ENCODE measurements at regions not wholly inside any gene's neighbourhood (a gene's known extent, or its start where the extent isn't known, plus 50 kb on each side); places are given as distances from the start of the nearest gene placed in this dataset.

DNA sequence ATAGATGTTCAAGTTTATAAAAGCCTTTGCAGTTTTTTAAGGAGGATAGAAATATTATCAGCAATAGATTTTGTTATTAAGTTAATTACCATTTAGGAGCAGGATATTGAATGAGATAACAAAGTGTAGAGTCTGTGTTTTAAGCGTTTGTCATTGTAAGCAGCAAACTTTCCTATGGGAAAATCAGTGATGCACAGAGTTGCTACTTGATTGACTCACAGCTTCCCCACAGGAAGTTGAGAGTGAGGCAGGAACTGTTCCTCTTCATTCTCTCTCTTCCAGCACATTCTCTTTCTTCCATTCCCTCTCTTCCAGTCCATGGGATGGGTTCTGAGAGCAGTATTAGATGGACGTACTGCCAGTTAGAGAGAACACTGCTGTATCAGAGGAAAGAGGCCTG is 867.7 kb upstream of the AGA start:
- no peak for DNase-seq

DNA sequence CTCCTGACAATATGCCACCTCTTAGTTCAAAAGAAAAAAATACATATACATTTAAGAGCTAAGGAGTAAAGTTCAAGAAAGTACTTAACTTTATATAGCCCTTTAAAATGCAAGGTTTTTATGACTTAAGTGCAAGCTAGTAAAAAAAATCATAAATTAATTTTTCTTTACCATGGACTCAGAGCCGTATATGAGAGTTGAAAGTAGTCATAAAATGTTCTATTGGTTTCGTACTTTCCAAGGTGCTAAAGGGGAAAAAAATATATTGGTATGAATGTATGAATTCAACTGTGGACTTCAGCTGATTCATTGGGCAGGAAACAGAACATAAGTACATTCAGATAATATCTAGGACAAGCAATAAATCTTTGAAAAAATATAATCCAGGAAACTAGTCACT is 869.8 kb upstream of the AGA start:
- no peak for DNase-seq

DNA sequence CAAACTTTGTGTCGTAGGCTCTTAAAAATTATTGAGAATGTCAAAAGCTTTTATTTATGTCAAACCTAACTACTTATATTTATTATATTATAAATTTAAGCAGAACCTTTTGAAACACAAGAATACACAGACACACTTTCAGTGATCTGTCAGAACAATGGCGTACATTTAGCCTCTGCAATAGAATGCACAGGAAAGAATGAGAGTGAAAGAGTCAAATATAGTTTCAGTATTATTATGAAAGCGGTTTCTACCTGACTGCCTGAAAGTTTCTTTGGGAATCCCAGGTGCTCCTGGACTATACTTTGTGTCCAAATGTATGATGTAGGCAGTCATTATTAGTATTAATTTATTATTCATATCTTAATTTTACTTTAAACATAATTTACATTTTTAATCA is 872.0 kb upstream of the AGA start:
- no peak for DNase-seq

DNA sequence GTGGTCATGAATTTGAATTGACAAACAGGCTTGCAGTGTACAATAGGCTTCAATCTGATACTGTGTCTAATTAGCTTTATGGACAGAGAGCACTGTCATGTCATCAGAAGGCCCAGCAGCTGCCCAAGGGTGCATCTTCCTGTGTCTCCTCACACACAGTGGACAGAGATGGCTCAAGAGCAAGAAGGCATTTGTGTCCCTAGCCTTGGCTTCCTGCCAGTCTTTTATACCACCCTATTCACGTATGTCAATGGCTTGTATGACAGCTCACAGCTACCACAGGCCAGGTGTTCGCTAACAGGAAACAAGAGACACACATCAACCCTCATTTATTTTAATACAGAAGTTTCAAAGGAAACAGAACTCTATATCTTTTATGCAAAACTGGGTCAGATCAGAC is 874.0 kb upstream of the AGA start:
- DNase-seq, result no peak

DNA sequence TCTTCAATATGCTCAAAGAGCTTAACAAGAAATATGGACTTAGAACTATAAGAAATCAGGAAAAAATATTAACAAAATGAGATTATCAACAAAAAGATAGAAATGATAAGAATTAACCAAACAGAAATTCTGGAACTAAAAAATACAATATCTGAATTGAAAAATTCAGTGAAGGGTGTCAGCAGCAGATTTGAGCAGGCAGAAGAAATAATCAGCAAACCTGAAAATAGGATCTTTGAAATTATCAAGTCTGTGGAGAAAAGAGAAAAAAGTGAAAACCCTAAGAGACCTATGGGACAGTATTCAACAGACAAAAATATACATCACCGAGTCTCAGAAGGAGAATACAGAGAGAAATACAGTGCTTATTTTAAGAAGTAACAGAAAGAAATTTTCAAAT is 877.8 kb upstream of the AGA start:
- DNase-seq, result no peak

DNA sequence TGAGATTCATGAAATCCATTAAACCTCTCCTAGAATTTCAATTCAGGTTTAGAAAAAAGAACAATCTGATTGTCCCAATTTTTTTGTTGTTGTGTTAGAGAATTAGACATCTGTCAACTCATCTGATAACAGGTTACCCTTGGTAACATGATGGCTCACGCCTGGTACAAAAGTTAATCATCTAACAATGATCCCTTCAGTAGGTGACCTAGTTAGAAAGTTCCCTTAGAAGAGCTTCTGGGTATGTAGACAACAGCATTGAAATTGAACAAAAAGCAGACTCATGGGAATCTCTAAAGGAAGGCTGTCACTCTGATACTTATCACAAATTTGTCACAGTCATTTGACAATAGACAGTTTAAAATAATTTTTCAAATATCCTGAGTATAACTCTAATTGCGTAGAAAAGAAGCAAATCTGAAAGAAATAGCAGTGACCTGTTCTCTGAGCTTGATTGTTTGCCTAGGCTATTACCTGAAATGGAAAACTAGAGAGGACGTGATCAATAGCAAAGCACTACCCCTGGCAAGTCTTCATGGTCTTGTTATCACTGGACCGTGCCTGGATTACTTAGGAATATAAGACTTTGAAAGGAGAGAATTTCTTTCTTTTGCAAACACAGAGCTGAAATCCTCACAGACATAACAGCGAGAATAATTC is 880.4 kb upstream of the AGA start:
- no peak for DNase-seq

DNA sequence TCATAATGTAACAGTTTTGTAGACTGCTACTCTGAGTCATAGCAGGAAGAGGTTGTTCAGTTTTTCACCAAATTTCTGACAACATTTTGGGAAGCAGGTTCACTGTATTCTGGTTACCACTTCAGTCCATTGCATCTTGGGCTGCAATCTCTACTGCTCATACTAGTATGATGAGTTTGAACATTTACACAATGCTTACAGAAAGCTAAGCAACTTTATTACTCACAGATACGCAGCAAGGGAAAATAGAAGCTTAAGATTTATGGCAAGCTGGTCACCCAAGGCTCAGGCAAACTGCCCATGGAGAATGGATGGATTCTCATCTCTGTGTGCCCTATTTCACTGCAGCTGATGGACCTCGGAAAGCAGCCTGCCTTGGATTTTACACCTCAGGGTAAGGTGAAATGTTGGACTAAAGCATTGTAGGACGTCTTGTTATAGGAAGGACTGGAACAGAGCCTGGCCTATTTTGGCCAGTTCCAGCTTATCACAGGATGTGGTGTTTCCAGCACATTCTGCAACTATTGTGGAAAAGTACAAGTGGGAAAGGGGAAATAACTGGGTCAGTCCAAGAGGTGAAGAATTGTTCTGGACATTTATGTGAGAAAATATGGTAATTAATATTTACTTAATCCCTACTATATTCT is 887.1 kb upstream of the AGA start:
- no peak for DNase-seq

DNA sequence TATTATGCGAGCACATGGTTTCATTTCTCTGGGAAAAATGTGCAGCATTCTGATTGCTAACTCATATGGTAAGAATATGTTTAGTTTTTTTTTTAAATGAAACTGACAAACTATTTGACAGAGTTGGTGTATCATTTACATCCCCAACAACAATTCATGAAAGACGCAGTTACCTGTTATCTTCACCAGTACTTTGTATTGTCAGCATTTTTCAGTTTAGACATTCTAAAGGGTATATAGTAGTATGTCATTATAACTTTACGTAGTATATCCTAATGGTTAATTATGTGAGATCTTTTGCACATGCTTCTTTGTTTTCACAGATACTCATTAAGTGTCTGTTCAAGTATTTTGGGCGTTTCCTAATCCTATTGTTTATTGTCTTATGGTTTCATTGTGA is 891.1 kb upstream of the AGA start:
- no peak for DNase-seq

DNA sequence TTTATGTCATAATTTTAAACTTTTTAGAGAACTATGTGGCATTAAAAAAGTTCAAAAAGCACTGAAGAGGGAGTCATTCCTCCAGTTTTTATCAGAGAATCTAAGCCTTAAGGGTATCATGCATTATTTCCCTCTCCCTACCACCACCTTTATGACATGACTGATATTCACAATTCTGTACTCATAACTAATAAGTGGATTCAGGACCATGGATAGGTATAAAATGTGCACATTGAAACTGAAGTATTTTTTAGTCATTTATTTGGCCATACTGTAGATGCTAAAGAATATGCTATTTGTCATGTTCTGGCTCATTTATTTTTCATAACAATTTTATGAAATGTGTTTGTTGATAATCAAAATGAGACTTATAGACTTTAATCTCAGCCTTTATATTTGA is 897.5 kb upstream of the AGA start:
- no peak for DNase-seq

DNA sequence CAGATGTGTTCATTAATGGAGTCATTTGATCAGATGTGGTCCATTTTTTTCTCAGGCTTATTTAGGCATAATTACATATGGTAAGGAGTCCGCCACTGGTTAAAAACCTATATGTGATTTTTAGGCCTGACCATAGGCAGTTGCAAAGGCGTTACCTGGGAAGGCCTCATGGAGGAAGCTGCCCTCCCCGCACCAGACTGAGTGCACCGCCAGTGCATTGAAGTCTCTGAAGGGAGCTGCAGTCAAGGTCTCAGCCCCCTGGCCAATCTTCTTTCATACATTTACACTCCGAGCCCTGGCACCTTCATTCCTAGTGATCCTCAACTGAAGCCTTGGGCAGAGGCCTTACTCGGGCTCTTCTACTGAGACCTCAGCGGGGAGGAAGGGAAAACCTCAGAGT is 898.2 kb upstream of the AGA start:
- DNase-seq, result no peak

DNA sequence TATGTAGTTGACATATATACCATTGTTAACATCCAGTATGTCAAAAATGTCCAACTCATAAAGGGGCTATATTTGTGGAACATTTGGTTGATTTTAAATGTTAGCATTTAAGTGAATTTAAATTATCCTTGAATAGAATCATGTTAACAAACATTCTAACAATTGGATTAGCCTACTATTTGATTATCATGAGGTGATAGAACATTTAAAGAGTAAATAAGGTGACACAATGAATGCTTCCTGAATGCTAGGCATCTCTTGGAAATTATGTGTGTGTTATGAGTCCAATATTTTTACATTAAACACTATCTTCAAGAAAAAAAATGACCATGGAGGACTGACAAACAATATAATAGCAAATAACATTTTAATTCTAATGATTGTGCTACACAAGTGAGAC is 901.9 kb upstream of the AGA start:
- DNase-seq, result no peak

DNA sequence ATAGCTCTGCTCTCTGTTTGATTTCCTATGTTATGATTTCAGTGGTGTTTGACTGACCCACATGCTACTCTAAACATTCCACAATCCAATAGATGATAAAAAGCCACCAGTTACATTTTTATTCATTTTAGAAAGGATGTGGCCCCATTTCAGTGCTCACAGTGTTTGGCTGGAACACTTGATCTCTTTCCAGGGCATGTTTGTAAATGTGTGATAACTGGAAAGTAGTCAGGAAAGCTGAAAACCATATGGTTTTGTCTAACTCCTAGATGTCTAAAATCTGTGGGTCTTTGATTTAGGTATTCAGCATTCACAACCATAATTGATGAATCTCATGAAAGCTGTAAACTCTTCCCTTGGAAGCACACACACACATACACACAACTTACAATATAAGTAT is 904.9 kb upstream of the AGA start:
- DNase-seq, result no peak

DNA sequence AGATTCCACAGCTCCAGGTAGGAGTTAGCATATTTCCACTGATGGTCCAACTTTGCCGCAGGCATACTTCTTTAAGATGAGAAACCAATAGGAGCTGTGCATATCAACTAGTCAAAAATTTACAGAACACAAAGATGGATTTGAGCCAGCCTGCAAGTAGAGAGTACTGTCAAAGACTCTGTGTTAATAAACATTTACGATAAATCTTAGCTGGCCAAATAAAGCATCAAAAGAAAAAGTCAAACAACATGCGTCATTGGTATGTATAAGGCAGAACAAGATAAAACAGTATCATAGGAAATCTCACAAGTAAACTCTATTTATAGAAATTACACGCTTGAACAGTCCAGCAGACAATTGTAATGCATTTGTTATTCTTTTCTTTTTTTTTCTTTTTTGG is 907.4 kb upstream of the AGA start:
- no peak for DNase-seq

DNA sequence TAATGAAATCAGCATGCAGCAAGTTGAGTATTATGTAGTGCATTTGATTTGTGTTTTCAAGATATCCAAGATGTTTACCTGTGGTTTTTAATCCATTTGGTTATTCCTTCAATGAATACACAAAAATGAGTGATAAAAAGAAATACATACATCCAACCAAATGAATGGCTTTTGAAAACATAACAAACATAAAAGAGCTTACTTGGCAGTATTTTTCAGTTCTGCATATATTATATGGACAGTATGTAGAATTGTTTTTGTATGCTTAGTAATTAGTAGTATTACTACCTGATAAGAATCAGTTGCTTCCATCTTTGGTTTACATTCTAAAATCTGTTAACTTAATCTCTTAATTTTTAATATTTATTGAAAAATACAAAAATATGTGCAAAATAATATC is 908.9 kb upstream of the AGA start:
- no peak for DNase-seq

DNA sequence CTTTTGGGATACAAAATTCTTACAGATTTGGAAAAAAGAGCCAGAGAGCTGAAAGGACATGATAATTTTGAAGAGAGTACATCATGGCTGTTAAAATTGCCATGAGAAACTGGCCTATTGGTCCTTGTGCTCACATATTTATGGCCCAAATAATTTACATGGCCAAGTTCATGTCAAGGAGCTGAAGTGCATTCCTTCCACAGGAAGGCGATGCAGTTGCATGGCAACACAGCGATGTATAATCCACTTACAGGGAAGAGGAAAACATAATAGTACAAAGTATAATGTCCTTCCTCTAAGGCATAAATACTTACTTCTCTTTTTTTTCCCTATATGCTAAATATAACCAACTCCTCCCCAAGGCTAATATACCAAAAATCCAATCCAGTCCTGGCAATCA is 914.5 kb upstream of the AGA start:
- DNase-seq, result no peak

DNA sequence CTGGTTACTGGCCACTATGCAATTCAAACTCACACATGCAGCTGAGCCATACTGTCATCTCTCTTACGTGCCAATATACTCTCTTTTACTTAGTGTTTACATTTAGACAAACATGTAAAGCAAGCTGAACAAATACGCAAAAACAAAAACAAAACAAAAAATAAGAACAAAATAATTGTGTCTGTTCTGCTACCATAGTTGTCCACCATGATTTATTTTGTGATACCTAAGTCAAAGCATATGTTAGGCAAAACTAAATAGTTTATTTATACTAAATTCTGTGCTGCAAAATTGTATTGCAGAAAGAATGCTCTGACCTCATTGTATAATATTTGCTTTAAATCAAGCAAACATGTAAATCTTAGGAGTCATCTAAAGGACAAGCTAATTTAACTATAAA is 943.2 kb upstream of the AGA start:
- DNase-seq, result no peak

DNA sequence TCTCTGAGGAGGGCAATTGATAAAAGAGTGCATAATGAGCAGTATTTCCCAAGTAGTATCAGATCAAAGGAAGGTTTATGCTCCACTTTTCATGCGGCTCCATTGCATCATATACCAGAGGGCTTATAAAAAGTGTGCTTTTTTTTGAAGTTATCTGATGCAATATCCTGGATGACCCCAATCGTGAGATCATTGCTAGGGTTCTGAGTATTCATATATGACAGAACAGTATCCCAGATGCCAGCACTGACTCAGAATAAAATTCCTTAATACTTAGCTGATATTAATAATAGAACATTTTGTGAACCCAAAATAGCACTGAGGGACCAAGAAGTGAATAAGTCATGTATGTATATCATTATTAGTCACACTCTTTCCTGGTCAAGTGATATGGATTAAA is 945.5 kb upstream of the AGA start:
- DNase-seq, result no peak

DNA sequence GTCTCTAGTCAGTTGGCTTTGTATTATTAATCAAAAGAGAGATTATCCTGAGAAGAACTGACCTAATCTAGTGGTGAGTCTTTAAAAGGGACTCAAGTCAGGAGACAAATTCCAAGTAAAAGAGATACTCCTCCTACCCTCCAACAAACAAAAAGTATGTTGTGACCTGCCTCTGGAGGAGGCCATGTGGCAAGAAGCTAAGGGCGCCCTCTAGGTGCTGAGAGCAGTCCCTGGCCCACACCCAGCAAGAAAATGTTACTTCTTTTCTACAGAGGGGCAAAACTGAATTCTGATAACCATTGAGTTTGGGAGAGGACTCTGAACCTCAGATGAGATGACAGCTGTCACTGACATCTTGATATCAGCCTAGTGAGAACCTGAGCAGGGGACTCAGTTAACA is 953.6 kb upstream of the AGA start:
- DNase-seq, result no peak

DNA sequence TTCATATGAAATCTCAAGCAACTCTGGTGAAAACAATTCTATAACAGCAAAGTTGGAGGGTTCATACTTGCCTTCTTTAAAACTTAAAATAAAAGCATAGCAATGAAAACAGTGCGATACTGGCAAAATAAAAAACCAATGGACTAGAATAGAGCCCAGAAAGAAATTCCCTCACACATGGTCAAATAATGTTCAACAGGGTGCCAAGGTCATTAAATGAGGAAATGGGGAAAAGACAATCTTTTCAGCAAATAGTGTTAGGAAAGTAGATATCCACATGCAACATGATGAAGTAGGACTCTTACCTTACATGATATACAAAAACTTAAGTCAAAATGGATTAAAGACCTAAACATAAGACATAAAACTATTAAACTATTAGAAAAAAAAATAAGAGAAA is 970.2 kb upstream of the AGA start:
- no peak for DNase-seq

DNA sequence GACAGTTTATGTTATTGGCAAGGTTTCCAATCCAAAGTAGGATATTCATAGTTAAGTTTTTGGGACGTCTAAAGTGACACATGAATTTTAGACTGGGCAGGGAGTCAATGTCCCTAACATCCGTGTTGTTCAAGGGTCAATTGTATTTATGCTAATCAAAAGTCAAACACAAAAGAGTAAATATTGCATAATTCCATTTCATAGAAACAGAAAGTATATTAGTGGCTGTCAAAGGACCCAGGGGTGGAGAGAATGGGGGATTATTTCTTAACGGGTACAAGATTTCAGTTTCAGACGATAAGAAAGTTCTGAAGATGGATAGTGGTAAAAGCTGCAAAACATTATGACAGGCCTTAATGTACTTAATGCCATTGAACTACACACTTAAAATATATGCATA is 971.8 kb upstream of the AGA start:
- DNase-seq, result no peak

DNA sequence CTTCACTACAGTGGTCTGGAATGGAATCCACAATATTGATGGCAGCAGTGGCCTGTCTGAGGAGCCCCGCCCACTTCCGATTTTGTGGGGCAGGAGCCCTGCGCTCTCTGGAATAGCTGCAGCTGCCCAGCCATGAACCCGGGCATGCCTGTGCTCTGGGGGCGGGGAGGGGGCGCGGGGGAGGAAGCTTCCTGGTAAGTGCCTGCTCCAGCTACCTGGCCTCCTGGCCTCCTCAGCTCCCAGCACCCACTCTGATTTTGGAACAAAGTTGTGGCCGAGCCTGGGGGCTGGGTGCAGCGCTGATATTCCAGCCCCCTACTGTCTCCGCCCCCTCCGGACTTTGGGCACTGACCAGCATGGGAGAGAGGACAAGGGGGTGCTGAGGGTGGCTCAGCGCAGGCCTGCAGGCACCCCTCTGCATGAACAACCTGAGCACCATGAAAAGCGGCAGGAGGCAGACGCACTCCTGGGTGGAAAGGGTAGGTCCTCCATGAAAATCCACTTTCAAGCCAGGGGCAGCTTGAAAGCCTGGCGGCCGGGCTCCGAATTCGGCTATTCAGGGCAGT is 972.7 kb upstream of the AGA start:
- no peak for DNase-seq

DNA sequence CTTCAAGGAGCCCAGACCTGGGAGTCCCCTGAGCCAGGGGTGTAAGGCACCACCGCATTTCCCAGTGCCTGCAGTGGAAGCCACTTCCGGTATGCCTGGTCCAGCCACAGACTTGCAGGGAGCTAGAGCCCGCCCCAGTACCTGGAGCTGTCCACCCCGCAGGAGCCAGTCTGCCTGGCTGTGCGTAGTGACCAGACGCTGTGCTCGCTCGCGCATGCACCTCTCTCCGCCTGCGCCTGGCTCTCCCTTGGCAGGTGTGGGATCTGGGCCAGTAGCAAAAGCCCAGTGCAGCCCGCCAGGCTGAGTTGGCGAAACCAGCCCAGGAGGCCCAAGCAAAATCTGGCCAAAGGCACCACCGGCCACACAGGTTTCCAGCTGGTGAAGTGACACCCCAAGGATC is 973.7 kb upstream of the AGA start:
- DNase-seq, result no peak

DNA sequence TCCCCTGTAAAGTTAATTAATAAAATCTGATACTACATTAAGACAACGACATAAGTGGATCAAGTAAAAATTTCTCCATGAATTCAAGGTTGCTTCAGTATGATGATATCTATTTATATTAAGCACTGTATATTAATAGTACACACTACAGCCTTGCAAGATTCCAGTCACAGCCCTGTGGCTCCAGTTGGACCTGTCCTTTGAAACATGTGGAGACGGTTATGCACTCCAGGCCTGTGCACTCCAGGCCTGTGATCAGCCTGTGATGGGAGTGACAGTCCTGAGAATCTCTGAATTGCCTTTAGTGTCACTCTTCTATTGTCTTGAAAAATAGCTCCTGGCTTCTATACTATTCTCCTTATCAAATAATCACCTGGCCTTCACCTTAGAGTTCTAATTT is 981.1 kb upstream of the AGA start:
- DNase-seq, result no peak

DNA sequence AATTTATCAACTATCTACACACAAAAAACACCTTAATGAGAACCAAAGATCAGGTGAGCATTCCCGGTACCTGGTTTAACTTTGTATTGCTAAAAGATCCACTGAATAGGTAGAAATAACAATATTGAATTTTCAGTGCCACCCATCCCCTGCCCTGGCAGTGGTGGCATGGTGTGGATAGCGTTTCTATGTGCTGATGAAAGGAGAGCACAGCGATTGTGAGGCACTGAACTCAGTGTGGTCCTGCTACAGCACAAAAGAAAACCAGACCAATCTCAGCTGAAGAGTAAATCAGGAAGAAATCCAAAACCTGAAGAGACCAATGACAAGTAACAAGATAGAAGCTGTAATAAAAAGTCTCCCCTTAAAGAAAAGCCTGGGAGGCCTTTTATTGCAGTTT is 984.6 kb upstream of the AGA start:
- no peak for DNase-seq

DNA sequence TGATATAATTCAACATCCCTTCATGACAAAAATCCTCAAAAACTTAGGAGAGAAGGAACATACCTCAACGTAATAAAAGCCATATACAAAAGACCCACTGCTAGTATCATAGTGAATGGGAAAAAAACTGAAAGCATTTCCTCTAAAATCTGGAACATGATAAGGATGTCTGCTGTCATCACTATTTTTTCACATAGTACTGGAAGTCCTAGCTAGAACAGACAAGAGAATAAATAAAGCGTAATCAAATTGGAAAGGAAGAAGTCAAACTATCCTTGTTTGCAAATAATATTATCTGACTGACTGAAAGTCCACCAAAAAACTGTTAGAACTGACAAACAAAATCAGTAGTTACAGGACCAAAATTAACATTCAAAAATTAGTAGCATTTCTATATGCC is 985.4 kb upstream of the AGA start:
- DNase-seq, result no peak

All from CD4-positive, alpha-beta T cell treated with Interleukin-4 for 1 hour (primary cell).